ENCODE measurements at regions not wholly inside any gene's neighbourhood (a gene's known extent, or its start where the extent isn't known, plus 50 kb on each side); places are given as distances from the start of the nearest gene placed in this dataset.

DNA sequence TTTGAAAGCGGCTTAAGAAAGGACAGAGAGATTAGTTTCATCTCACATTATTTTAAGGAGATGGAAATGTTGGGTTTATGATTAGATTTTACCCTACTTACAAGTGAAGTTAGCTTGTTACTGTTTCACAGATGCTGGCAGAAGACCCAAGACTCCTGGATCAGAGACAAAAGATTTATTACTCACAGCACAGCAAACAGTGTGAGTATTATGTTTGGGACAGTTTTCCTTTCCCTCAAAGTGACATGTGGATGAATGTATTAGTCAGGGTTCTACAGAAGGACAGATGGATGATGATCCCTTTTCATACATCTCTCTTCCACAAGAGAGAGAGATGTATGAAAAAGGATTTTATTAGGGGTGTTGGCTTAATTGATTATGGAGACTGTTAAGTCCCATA lies 281.8 kb upstream of the CDH2 start:
- ATAC-seq (no peak), DNase-seq (ENCODE audit: low spot score) (no peak), FAIRE-seq (no peak)
- Histone ChIP-seq H4K20me1 (ENCODE audit: insufficient read depth, low read length) (no peaks in the 10 kb centered on the region), H3K9ac (ENCODE audit: insufficient read depth, low read depth, low read length) (no peak overlapping the region), H2AFZ (ENCODE audit: low read length) (no peak overlapping the region), H3K4me3 (replicated peaks in 1 of 3; ENCODE audit: insufficient read depth in 1 of 3, low read depth in 2 of 3, low read length in 3 of 3) (no peak overlapping the region), H3K79me2 (ENCODE audit: insufficient read depth, low read length) (no peaks in the 10 kb centered on the region), H3K27me3 (ENCODE audit: control insufficient read depth in 1 of 2, insufficient read depth in 2 of 2, low read length in 2 of 2) (no peaks in the 10 kb centered on the region), H3K9me3 (ENCODE audit: low read length) (no peaks in the 10 kb centered on the region), H3K36me3 (replicated peaks in 1 of 2; ENCODE audit: control insufficient read depth in 1 of 2, insufficient read depth in 2 of 2, low read length in 2 of 2) (no peaks in the 10 kb centered on the region), H3K4me1 (ENCODE audit: insufficient read depth, low read length) (peaks cover 6% of the 10 kb centered on the region; the same call in 1 of the 2 replicates), H3K4me2 (ENCODE audit: low read depth, low read length) (no peak overlapping the region), H3K27ac (ENCODE audit: extremely low read length, insufficient read depth, low read length) (no peak overlapping the region)
- no TSS peak for BruUV-seq (replicated peaks)
- in situ Hi-C loops (cut with HindIII; ENCODE audit: extremely low pct_ligation_motif_present, low pct_unique_long_range_greater_than_20kb): no loop called here
- intact Hi-C loops (cut with micrococcal nuclease; ENCODE audit: unreplicated experiment): no loop called here
- WGBS (ENCODE audit: low lambda C conversion rate): 34% methylated on average over 1 of the region's 1 CpG
- ChIA-PET CTCF (ENCODE audit: low intra/inter-chr PET ratio, low total read pairs) (no interaction called here), POLR2A (no interaction called here)
- TF ChIP-seq ONECUT2 (CRISPR knock-in tag; IDR thresholded peaks at IDR 0.05) (no peak), PLRG1 (conservative IDR thresholded peaks at IDR 0.05) (no peak), EP300 (IDR thresholded peaks at IDR 0.05; ENCODE audit: low read depth in 2 of 2, low read length in 2 of 2) (no peak), EP300 (CRISPR knock-in tag; IDR thresholded peaks at IDR 0.05; ENCODE audit: borderline replicate concordance) (no peak), SIX4 (CRISPR knock-in tag; IDR thresholded peaks at IDR 0.05) (no peak), SIX1 (CRISPR knock-in tag; IDR thresholded peaks at IDR 0.05; ENCODE audit: borderline replicate concordance) (no peak), ZSCAN25 (CRISPR knock-in tag; IDR thresholded peaks at IDR 0.05) (no peak), PRPF4 (IDR thresholded peaks at IDR 0.05; ENCODE audit: low read depth, low read length, poor library complexity, severe bottlenecking) (no peak), ARNT2 (CRISPR knock-in tag; IDR thresholded peaks at IDR 0.05; ENCODE audit: low read depth) (no peak), GABPA (IDR thresholded peaks at IDR 0.05; ENCODE audit: low read depth, low read length) (no peak), GABPA (CRISPR knock-in tag; IDR thresholded peaks at IDR 0.05; ENCODE audit: low read depth) (no peak), KMT2B (CRISPR knock-in tag; IDR thresholded peaks at IDR 0.05) (no peak)
- TF ChIP-seq, protein P1, sequence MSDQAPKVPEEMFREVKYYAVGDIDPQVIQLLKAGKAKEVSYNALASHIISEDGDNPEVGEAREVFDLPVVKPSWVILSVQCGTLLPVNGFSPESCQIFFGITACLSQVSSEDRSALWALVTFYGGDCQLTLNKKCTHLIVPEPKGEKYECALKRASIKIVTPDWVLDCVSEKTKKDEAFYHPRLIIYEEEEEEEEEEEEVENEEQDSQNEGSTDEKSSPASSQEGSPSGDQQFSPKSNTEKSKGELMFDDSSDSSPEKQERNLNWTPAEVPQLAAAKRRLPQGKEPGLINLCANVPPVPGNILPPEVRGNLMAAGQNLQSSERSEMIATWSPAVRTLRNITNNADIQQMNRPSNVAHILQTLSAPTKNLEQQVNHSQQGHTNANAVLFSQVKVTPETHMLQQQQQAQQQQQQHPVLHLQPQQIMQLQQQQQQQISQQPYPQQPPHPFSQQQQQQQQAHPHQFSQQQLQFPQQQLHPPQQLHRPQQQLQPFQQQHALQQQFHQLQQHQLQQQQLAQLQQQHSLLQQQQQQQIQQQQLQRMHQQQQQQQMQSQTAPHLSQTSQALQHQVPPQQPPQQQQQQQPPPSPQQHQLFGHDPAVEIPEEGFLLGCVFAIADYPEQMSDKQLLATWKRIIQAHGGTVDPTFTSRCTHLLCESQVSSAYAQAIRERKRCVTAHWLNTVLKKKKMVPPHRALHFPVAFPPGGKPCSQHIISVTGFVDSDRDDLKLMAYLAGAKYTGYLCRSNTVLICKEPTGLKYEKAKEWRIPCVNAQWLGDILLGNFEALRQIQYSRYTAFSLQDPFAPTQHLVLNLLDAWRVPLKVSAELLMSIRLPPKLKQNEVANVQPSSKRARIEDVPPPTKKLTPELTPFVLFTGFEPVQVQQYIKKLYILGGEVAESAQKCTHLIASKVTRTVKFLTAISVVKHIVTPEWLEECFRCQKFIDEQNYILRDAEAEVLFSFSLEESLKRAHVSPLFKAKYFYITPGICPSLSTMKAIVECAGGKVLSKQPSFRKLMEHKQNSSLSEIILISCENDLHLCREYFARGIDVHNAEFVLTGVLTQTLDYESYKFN (CRISPR knock-in tag; conservative IDR thresholded peaks at IDR 0.05): no peak
- TF ChIP-seq, protein P2, sequence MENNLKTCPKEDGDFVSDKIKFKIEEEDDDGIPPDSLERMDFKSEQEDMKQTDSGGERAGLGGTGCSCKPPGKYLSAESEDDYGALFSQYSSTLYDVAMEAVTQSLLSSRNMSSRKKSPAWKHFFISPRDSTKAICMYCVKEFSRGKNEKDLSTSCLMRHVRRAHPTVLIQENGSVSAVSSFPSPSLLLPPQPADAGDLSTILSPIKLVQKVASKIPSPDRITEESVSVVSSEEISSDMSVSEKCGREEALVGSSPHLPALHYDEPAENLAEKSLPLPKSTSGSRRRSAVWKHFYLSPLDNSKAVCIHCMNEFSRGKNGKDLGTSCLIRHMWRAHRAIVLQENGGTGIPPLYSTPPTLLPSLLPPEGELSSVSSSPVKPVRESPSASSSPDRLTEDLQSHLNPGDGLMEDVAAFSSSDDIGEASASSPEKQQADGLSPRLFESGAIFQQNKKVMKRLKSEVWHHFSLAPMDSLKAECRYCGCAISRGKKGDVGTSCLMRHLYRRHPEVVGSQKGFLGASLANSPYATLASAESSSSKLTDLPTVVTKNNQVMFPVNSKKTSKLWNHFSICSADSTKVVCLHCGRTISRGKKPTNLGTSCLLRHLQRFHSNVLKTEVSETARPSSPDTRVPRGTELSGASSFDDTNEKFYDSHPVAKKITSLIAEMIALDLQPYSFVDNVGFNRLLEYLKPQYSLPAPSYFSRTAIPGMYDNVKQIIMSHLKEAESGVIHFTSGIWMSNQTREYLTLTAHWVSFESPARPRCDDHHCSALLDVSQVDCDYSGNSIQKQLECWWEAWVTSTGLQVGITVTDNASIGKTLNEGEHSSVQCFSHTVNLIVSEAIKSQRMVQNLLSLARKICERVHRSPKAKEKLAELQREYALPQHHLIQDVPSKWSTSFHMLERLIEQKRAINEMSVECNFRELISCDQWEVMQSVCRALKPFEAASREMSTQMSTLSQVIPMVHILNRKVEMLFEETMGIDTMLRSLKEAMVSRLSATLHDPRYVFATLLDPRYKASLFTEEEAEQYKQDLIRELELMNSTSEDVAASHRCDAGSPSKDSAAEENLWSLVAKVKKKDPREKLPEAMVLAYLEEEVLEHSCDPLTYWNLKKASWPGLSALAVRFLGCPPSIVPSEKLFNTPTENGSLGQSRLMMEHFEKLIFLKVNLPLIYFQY (CRISPR knock-in tag; IDR thresholded peaks at IDR 0.05; ENCODE audit: borderline replicate concordance): no peak
- TF ChIP-seq, protein P3, sequence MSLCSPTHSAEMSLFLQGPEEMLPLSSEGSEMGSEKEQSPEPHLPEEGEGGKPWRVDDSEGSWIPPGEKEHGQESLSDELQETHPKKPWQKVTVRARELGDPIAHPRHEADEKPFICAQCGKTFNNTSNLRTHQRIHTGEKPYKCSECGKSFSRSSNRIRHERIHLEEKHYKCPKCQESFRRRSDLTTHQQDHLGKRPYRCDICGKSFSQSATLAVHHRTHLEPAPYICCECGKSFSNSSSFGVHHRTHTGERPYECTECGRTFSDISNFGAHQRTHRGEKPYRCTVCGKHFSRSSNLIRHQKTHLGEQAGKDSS (CRISPR knock-in tag; IDR thresholded peaks at IDR 0.05; ENCODE audit: borderline replicate concordance, low read depth): no peak
